ENCODE measurements at regions not wholly inside any gene's neighbourhood (a gene's known extent, or its start where the extent isn't known, plus 50 kb on each side); places are given as distances from the start of the nearest gene placed in this dataset.

- no peak overlapping the region for H3K4me3 ChIP-seq (ENCODE audit: low read length)
- no peak for TF ChIP-seq CTCF (conservative IDR thresholded peaks at IDR 0.05; ENCODE audit: low read depth, low read length)
- no peak for DNase-seq (ENCODE audit: low read depth)
Measured at GRCh38 chr15:25939122-25939521, 76.0 kb upstream of the ATP10A start.

GRCh38 chr15:25937796-25938195 is 74.7 kb upstream of the ATP10A start:
- no peak for TF ChIP-seq CTCF (conservative IDR thresholded peaks at IDR 0.05; ENCODE audit: low read depth, low read length)
- peak; percentile 13 for DNase-seq (ENCODE audit: low read depth)
- H3K4me3 ChIP-seq (ENCODE audit: low read length) = no peak overlapping the region

- no peak overlapping the region for H3K4me3 ChIP-seq (ENCODE audit: low read length)
- no peak for DNase-seq (ENCODE audit: low read depth)
- TF ChIP-seq CTCF (conservative IDR thresholded peaks at IDR 0.05; ENCODE audit: low read depth, low read length) = no peak
Measured at GRCh38 chr15:25936004-25936403, 72.9 kb upstream of the ATP10A start.

- TF ChIP-seq CTCF (conservative IDR thresholded peaks at IDR 0.05; ENCODE audit: low read depth, low read length) = peak; percentile 93
- peak overlapping the region; percentile 38 for H3K4me3 ChIP-seq (ENCODE audit: low read length)
Measured at GRCh38 chr15:25933456-25934158, 70.5 kb upstream of the ATP10A start.

GRCh38 chr15:25932696-25933095 is 69.6 kb upstream of the ATP10A start:
- DNase-seq (ENCODE audit: low read depth) = no peak
- no peak overlapping the region for H3K4me3 ChIP-seq (ENCODE audit: low read length)
- no peak for TF ChIP-seq CTCF (conservative IDR thresholded peaks at IDR 0.05; ENCODE audit: low read depth, low read length)

More at GRCh38 chr15:25933456-25934158, 70.5 kb upstream of the ATP10A start:
- DNase-seq (ENCODE audit: low read depth) = peak; percentile 40

- DNase-seq (ENCODE audit: low read depth) = peak; percentile 31
- H3K4me3 ChIP-seq (ENCODE audit: low read length) = no peak overlapping the region
- TF ChIP-seq CTCF (conservative IDR thresholded peaks at IDR 0.05; ENCODE audit: low read depth, low read length) = no peak
Measured at GRCh38 chr15:25931851-25932250, 68.7 kb upstream of the ATP10A start.

GRCh38 chr15:25930931-25931330 is 67.8 kb upstream of the ATP10A start:
- no peak for TF ChIP-seq CTCF (conservative IDR thresholded peaks at IDR 0.05; ENCODE audit: low read depth, low read length)
- DNase-seq (ENCODE audit: low read depth) = no peak
- no peak overlapping the region for H3K4me3 ChIP-seq (ENCODE audit: low read length)

Data from retinal pigment epithelial cell (primary cell).